ENCODE measurements at regions not wholly inside any gene's neighbourhood (a gene's known extent, or its start where the extent isn't known, plus 50 kb on each side); places are given as distances from the start of the nearest gene placed in this dataset.

GRCh38 chr17:27985306-27985705, 57.2 kb upstream of the NLK start:
- DNase-seq (ENCODE audit: low read depth in 1 of 2, low spot score in 1 of 2): peak in 1 of 2 donors; percentile 37
- Histone ChIP-seq H3K9me3 (ENCODE audit: low read depth) (no peaks in the 10 kb centered on the region), H3K27ac (no peak overlapping the region), H3K36me3 (no peaks in the 10 kb centered on the region), H3K4me1 (ENCODE audit: low read depth) (peaks cover 7% of the 10 kb centered on the region), H3K27me3 (no peaks in the 10 kb centered on the region), H3K4me3 (no peak overlapping the region)
- no peak for TF ChIP-seq CTCF (IDR thresholded peaks at IDR 0.05; ENCODE audit: low read depth, low read length)

- H3K9me3 ChIP-seq (ENCODE audit: low read depth): no peaks in the 10 kb centered on the region
- DNase-seq (ENCODE audit: low read depth in 1 of 2, low spot score in 1 of 2): no peak
- no peaks in the 10 kb centered on the region for H3K36me3 ChIP-seq
- H3K27ac ChIP-seq: no peak overlapping the region
- H3K4me1 ChIP-seq (ENCODE audit: low read depth): peaks cover 7% of the 10 kb centered on the region
- H3K27me3 ChIP-seq: no peaks in the 10 kb centered on the region
- TF ChIP-seq CTCF (IDR thresholded peaks at IDR 0.05; ENCODE audit: low read depth, low read length): no peak
- no peak overlapping the region for H3K4me3 ChIP-seq
Observed at GRCh38 chr17:27985736-27986399, 56.6 kb upstream of the NLK start.

GRCh38 chr17:27986805-27987684, 55.4 kb upstream of the NLK start:
- no peak overlapping the region for H3K27ac ChIP-seq
- H3K36me3 ChIP-seq: no peaks in the 10 kb centered on the region
- no peaks in the 10 kb centered on the region for H3K9me3 ChIP-seq (ENCODE audit: low read depth)
- H3K4me3 ChIP-seq: no peak overlapping the region
- no peaks in the 10 kb centered on the region for H3K27me3 ChIP-seq
- peaks cover 7% of the 10 kb centered on the region for H3K4me1 ChIP-seq (ENCODE audit: low read depth)
- TF ChIP-seq CTCF (IDR thresholded peaks at IDR 0.05; ENCODE audit: low read depth, low read length): no peak
- DNase-seq (ENCODE audit: low read depth in 1 of 2, low spot score in 1 of 2): peak in 1 of 2 donors; percentile 56

- no peaks in the 10 kb centered on the region for H3K36me3 ChIP-seq
- no peaks in the 10 kb centered on the region for H3K27me3 ChIP-seq
- no peak overlapping the region for H3K27ac ChIP-seq
- no peaks in the 10 kb centered on the region for H3K4me1 ChIP-seq (ENCODE audit: low read depth)
- H3K4me3 ChIP-seq: no peak overlapping the region
- DNase-seq (ENCODE audit: low read depth in 1 of 2, low spot score in 1 of 2): no peak
- H3K9me3 ChIP-seq (ENCODE audit: low read depth): no peaks in the 10 kb centered on the region
- no peak for TF ChIP-seq CTCF (IDR thresholded peaks at IDR 0.05; ENCODE audit: low read depth, low read length)
Observed at GRCh38 chr17:27989046-27989445, 53.4 kb upstream of the NLK start.

GRCh38 chr17:27990100-27990499, 52.4 kb upstream of the NLK start:
- no peaks in the 10 kb centered on the region for H3K27me3 ChIP-seq
- no peak for DNase-seq (ENCODE audit: low read depth in 1 of 2, low spot score in 1 of 2)
- no peaks in the 10 kb centered on the region for H3K9me3 ChIP-seq (ENCODE audit: low read depth)
- TF ChIP-seq CTCF (IDR thresholded peaks at IDR 0.05; ENCODE audit: low read depth, low read length): no peak
- no peaks in the 10 kb centered on the region for H3K4me1 ChIP-seq (ENCODE audit: low read depth)
- H3K4me3 ChIP-seq: no peak overlapping the region
- no peaks in the 10 kb centered on the region for H3K36me3 ChIP-seq
- H3K27ac ChIP-seq: no peak overlapping the region
